ENCODE measurements at regions not wholly inside any gene's neighbourhood (a gene's known extent, or its start where the extent isn't known, plus 50 kb on each side); places are given as distances from the start of the nearest gene placed in this dataset.
A peak's percentile ranks its signal among the peaks of the same experiment; 100 is the strongest.
"Not testable (repeated sequence)": the region's sequence is repeated elsewhere in the genome, so short reads cannot be mapped to it uniquely, and the experiment has no call there.

GRCh38 chr14:88929656-88930436 lies 105.4 kb downstream of the TTC8 start:
- peak; percentile 15 for DNase-seq (ENCODE audit: low spot score)

DNA sequence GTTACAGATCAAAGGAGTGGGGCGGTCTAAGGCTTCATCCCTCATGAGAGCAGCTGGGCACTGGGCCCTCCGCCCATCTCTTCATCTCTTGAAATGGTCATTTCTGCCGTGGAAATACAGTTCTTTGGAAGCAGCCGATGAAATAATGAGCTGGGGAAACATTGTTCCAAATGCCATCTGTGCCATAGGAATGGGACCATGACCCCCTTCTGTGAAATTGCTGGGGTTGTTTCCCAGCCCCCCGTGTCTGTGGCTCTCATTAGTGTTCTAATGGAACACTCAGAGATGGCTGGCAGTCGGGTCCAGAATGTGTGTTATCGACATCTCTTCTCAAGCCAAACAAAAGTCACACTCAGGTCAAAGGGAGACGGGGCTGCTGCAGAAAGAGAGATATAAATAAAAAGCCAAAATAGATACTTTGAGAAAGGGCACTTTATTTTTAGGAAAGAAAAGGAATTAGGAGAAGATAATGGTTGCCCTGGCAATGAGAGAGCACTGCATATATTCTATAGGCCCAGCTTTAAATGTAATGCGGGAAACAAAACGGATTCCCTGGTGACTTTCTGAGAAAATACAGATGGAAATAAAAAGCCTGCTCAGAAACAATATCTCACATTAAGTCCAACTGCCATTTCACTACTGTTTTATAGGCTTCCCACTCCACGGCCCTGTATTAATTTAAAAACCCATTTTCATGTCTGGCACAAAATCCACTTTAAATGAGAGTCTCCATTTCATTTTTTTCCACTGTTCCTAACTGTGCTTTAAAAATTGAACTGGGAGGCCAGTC lies 107.1 kb downstream of the TTC8 start:
- no peak for DNase-seq (ENCODE audit: low spot score)

- DNase-seq (ENCODE audit: low spot score): no peak
Observed at GRCh38 chr14:88933191-88933590, 108.7 kb downstream of the TTC8 start.

- no peak for DNase-seq (ENCODE audit: low spot score)
Observed at GRCh38 chr14:88934351-88934806, 109.9 kb downstream of the TTC8 start.

- no peak for DNase-seq (ENCODE audit: low spot score)
Observed at GRCh38 chr14:88935083-88935482, 110.6 kb downstream of the TTC8 start.

DNA sequence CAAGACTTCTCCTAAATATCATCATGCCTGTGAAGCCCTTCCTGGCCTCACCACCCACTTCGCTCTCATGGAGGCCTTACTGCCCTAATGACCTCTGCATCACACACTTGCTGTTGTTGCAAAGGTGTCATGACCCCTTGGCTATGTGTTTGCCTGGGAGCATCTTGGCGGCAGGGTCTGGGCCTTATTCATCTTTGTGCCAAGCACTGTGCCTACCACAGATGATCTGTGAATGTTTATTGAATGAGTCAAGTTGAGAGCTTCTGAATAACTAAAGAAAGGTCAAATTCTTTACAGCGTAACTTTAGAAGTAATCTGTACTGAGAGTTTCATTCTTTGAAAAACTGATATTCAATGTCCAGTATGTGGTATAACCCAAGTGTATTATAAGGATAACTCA lies 113.3 kb downstream of the TTC8 start:
- no peak for DNase-seq (ENCODE audit: low spot score)

DNA sequence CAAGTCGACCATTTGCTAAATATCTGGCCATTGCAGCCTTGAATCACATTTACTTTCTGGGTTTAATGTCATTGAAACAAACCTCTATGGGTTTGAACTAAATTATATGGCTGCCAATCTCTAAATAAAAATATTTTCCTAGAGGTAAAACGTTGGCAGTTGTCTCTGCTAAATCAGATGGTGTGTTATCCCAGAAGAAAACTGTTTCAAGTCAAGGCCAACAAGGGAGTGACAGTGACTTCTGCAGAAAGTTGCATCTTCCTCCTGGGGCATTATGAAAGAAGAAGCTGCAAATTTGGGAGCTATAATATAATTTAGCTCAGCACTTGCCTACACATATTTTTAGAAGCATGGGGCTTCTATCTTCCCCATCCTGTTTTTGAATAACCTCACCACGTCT lies 116.2 kb downstream of the TTC8 start:
- no peak for DNase-seq (ENCODE audit: low spot score)

- no peak for DNase-seq (ENCODE audit: low spot score)
Observed at GRCh38 chr14:88941414-88941813, 117.0 kb downstream of the TTC8 start.

DNA sequence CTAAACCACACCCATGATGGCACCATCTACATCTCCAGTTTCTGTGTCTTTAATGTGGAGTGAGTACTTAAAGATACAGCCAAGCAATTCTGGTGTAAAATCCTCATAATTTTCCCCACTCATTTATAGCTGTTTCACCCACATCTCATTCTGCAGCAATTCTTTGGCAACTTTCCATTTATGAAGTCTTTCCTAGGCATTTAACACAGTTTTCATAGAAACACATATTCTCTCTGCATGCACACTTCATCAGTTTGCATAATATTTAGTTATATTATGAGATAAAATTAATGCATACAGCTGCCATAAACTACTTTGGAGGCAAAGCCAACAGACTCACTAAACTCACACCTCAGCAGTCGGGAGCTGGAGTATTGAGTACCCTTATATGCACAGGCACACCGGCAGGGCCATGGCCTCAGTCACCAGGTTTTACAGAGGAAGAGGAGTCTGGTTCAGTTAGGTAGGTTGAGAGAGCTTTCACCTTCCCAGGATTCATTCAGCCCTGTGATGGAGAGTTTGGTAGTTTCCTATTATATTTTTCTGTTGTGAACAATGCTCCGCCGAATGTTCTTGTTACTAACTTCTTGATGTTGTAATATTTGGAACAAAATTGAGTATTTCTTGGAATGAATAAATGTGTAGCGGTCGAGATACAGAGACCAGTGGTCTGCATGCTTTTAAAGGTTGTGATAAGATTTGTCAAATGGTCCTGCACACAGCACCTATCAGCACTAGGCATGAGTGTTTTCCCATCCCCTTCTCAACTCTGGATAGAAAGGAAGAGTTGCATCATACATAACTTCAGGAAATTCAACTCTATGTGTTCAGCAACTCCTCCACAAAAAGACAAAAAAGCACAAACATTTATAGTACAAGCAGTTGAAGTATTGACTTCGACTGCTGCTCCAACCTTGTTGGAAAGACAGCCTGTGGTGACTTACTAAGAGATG lies 123.5 kb downstream of the TTC8 start:
- no peak for DNase-seq (ENCODE audit: low spot score)

DNA sequence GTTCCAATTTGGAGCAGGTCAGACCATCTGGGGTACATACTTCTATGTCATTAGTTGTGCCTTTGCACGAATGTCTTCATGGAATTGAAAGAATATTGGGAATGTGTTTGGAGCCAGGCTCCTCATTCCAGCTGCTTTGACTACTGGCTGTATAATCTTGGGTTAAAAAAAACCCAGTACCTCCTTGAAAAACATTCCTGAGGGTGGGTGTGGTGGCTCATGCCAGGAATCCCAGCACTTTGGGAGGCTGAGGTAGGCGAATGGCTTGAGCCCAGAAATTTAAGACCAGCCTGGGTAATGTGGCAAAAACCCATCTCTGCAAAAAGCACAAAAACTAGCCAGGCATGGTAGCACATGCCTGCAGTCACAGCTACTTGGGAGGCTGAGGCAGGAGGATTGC lies 125.6 kb downstream of the TTC8 start:
- DNase-seq (ENCODE audit: low spot score): no peak

- DNase-seq (ENCODE audit: low spot score): no peak
Observed at GRCh38 chr14:88951370-88951769, 126.9 kb downstream of the TTC8 start.

DNA sequence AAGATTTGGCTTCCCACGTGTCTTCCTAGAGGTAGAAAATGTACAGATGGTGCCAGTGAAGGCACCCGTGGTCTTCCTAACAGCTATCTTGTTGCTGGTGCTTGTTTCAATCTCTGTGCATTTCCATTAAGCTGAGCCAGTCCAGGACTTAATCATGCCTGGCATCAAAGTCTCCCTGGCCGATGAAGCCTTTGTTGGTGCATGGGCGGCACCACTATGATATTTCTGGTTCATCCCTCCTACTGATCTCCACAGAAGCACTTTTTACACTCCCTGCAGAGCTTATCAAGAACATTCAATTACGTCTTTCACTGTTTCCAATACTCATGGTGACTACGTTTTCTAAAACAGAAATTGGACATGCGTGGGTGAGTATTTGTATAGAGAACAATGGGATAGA lies 128.4 kb downstream of the TTC8 start:
- no peak for DNase-seq (ENCODE audit: low spot score)

GRCh38 chr14:88955455-88955854 lies 131.0 kb downstream of the TTC8 start:
- DNase-seq (ENCODE audit: low spot score): no peak

DNA sequence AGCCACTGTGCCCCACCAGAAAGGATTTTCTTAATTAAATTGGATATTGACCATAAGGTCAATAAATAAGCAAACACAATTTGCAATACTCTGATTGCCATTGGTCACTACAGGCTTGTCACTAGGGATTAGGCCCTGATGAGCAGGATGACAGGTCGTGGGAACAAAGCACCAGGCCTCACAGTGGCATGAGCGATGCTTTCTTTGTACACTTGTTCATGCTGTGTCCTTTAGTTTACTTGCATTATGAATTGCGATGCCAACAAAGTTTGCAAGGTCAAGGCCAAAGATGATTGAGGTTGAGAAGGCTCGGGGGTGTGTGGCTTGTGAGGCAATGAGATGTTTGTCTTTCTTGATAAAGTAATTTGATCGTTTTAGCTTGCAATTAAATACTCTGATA lies 136.0 kb downstream of the TTC8 start:
- DNase-seq (ENCODE audit: low spot score): no peak

- DNase-seq (ENCODE audit: low spot score): no peak
Observed at GRCh38 chr14:88961214-88961613, 136.8 kb downstream of the TTC8 start.

- no peak for DNase-seq (ENCODE audit: low spot score)
Observed at GRCh38 chr14:88962356-88962755, 137.9 kb downstream of the TTC8 start.

- DNase-seq (ENCODE audit: low spot score): no peak
Observed at GRCh38 chr14:88967299-88967698, 142.8 kb downstream of the TTC8 start.

GRCh38 chr14:88975043-88975830 lies 150.8 kb downstream of the TTC8 start:
- no peak for DNase-seq (ENCODE audit: low spot score)

GRCh38 chr14:88975926-88976325 lies 151.5 kb downstream of the TTC8 start:
- DNase-seq (ENCODE audit: low spot score): no peak

DNA sequence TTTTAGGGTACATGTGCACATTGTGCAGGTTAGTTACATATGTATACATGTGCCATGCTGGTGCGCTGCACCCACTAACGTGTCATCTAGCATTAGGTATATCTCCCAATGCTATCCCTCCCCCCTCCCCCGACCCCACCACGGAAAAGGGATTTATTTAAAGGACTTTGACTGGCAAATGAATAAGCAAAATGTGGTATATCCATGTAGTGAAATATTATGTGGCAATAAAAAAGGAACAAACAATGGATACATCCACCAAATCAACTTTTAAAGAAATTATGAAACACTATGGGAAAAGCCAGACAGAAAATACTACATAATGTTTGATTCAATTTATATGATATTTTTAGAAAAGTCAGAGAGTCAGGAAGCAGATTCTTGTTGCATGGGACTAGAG lies 156.5 kb downstream of the TTC8 start:
- not testable (repeated sequence) for DNase-seq (ENCODE audit: low spot score)

DNA sequence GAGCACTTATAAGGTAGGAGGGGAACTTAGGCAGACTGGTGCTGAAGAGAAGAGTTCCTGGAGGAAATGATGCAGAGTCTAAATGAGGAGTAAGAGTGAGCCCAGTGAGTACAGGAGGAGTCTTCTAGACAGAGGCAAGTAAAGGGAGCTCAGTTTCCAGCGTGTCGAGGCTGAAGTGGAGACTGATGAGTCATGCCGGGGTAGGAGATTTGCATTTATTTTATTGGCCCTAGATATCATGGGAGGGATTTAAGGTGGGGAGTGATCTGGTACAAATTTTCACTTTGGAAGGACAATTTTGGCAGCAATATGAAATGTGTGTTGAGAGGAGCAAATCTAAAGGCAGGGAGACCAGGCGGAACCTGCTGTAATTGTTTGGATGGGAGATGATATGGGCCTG lies 157.5 kb downstream of the TTC8 start:
- no peak for DNase-seq (ENCODE audit: low spot score)
